ENCODE measurements at regions not wholly inside any gene's neighbourhood (a gene's known extent, or its start where the extent isn't known, plus 50 kb on each side); places are given as distances from the start of the nearest gene placed in this dataset.

DNA sequence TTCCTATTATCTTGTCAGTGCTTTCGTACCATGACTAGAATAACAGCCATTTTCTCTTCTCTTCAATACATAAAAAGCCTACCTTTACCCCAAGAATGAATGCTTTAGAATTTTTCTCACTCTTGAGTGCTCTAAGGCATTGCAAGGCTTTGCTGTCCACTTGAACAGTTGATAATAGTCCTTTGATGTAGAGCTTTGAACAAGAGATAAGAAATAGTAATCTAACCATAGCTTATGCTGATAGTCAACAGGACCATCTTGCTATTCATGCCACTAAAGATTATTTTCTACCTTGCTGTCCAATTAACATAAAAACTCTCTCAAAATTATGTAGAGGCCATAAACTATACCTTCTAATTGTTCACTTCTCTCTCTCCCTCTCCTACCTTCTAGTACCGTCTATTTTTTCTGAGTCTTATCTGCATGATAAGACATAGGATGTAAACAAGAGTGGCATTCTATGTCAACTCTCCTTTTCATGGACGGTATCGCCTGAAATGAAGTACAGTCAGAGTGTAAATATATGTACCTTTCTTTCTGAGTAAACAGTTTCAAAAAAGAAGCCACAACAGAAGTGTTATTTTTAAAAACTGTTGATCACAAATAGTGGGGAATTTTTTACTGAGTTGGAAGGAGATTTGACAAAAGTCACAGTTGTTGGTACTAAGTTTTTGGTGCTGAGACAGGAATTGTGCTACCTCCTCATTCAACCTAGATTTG is 297.9 kb downstream of the NDFIP2 start:
- H3K27ac ChIP-seq, result no peak overlapping the region
- DNase-seq (no peak), ATAC-seq (no peak)
- intact Hi-C loops (cut with DNase I), result no loop called here
- no peaks in the 10 kb centered on the region for H3K27me3 ChIP-seq
- H3K4me3 ChIP-seq, result no peak overlapping the region
- TF ChIP-seq, protein P1, sequence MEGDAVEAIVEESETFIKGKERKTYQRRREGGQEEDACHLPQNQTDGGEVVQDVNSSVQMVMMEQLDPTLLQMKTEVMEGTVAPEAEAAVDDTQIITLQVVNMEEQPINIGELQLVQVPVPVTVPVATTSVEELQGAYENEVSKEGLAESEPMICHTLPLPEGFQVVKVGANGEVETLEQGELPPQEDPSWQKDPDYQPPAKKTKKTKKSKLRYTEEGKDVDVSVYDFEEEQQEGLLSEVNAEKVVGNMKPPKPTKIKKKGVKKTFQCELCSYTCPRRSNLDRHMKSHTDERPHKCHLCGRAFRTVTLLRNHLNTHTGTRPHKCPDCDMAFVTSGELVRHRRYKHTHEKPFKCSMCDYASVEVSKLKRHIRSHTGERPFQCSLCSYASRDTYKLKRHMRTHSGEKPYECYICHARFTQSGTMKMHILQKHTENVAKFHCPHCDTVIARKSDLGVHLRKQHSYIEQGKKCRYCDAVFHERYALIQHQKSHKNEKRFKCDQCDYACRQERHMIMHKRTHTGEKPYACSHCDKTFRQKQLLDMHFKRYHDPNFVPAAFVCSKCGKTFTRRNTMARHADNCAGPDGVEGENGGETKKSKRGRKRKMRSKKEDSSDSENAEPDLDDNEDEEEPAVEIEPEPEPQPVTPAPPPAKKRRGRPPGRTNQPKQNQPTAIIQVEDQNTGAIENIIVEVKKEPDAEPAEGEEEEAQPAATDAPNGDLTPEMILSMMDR (IDR thresholded peaks at IDR 0.05), result no peak
- no peak for TF ChIP-seq POLR2A (IDR thresholded peaks at IDR 0.05)
- WGBS, 2 donors, result 42 to 56% methylated on average over 4 of the region's 4 CpGs
- H3K9me3 ChIP-seq, result no peaks in the 10 kb centered on the region
- H3K4me1 ChIP-seq, result peaks cover 8% of the 10 kb centered on the region
- H3K36me3 ChIP-seq (replicated peaks in 1 of 2; ENCODE audit: insufficient read depth in 1 of 2, low read depth in 2 of 2), result no peaks in the 10 kb centered on the region

DNA sequence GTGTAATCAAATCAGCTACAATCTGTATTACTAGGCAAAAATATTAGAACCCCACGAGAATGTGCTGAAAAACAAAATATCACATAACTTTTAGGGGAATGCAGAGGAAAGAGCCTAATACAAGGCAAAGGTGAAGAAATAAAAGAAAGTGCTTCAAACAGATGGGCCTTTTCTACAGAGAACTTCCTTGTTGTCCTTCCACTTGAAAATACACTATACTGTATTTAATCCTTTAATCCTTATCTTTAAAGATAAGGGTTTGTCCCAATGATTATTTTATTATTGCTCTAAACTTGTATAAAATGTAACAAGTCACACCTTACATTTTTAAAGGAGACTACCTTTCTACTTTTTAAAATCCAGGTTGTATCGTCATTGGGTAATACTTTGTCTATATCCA is 296.5 kb downstream of the NDFIP2 start:
- WGBS, 2 donors, result 89 to 90% methylated on average over 2 of the region's 2 CpGs
- intact Hi-C loops (cut with DNase I), result no loop called here
- peaks cover under 1% of the 10 kb centered on the region for H3K4me1 ChIP-seq
- H3K4me3 ChIP-seq, result no peak overlapping the region
- no peak for ATAC-seq
- TF ChIP-seq, protein P1 (IDR thresholded peaks at IDR 0.05), result no peak
- TF ChIP-seq POLR2A (IDR thresholded peaks at IDR 0.05), result no peak
- no peaks in the 10 kb centered on the region for H3K27me3 ChIP-seq
- H3K27ac ChIP-seq, result no peak overlapping the region
- no peak for DNase-seq
- no peaks in the 10 kb centered on the region for H3K9me3 ChIP-seq
- H3K36me3 ChIP-seq (replicated peaks in 1 of 2; ENCODE audit: insufficient read depth in 1 of 2, low read depth in 2 of 2), result no peaks in the 10 kb centered on the region

- ATAC-seq, result no peak
- Histone ChIP-seq H3K36me3 (replicated peaks in 1 of 2; ENCODE audit: insufficient read depth in 1 of 2, low read depth in 2 of 2) (no peaks in the 10 kb centered on the region), H3K4me1 (no peaks in the 10 kb centered on the region), H3K9me3 (no peaks in the 10 kb centered on the region), H3K27ac (no peak overlapping the region), H3K27me3 (no peaks in the 10 kb centered on the region), H3K4me3 (no peak overlapping the region)
- no peak for DNase-seq
- no peak for TF ChIP-seq POLR2A (IDR thresholded peaks at IDR 0.05)
- TF ChIP-seq, protein P1 (IDR thresholded peaks at IDR 0.05), result no peak
- intact Hi-C loops (cut with DNase I), result no loop called here
- WGBS, 2 donors, result 87 to 89% methylated on average over 3 of the region's 3 CpGs
Observed at GRCh38 chr13:79776531-79777295, 295.8 kb downstream of the NDFIP2 start.

GRCh38 chr13:79775830-79776229 is 294.9 kb downstream of the NDFIP2 start:
- no peak for TF ChIP-seq POLR2A (IDR thresholded peaks at IDR 0.05)
- TF ChIP-seq, protein P1 (IDR thresholded peaks at IDR 0.05), result peak; percentile 31 to 71 (median 58)
- Histone ChIP-seq H3K9me3 (no peaks in the 10 kb centered on the region), H3K4me1 (no peaks in the 10 kb centered on the region), H3K4me3 (no peak overlapping the region), H3K36me3 (replicated peaks in 1 of 2; ENCODE audit: insufficient read depth in 1 of 2, low read depth in 2 of 2) (no peaks in the 10 kb centered on the region), H3K27me3 (no peaks in the 10 kb centered on the region), H3K27ac (no peak overlapping the region)
- peak; percentile 43 to 53 (median 46) for DNase-seq
- intact Hi-C loops (cut with DNase I), result no loop called here
- 2 to 3% methylated on average over 1 of the region's 1 CpG for WGBS, 2 donors
- ATAC-seq, result peak; percentile 56
